ENCODE measurements at regions not wholly inside any gene's neighbourhood (a gene's known extent, or its start where the extent isn't known, plus 50 kb on each side); places are given as distances from the start of the nearest gene placed in this dataset.

- Histone ChIP-seq H3K9me3 (no peaks in the 10 kb centered on the region), H3K27ac (no peak overlapping the region), H3K36me3 (no peaks in the 10 kb centered on the region), H3K4me1 (no peaks in the 10 kb centered on the region), H3K4me3 (no peak overlapping the region), H3K27me3 (no peaks in the 10 kb centered on the region)
- DNase-seq = no peak
- TF ChIP-seq POLR2A (IDR thresholded peaks at IDR 0.05) = no peak
- no peak for TF ChIP-seq CTCF (IDR thresholded peaks at IDR 0.05)
Observed at GRCh38 chr3:176737480-176738110, 459.7 kb downstream of the TBL1XR1 start.

- H3K4me1 ChIP-seq = no peaks in the 10 kb centered on the region
- H3K4me3 ChIP-seq = no peak overlapping the region
- H3K36me3 ChIP-seq = no peaks in the 10 kb centered on the region
- no peaks in the 10 kb centered on the region for H3K27me3 ChIP-seq
- no peak overlapping the region for H3K27ac ChIP-seq
- H3K9me3 ChIP-seq = no peaks in the 10 kb centered on the region
- no peak for TF ChIP-seq CTCF (IDR thresholded peaks at IDR 0.05)
- no peak for TF ChIP-seq POLR2A (IDR thresholded peaks at IDR 0.05)
- DNase-seq = no peak
Observed at GRCh38 chr3:176734146-176734545, 463.1 kb downstream of the TBL1XR1 start.

GRCh38 chr3:176724394-176724759 is 472.9 kb downstream of the TBL1XR1 start:
- no peaks in the 10 kb centered on the region for H3K36me3 ChIP-seq
- no peaks in the 10 kb centered on the region for H3K4me1 ChIP-seq
- no peaks in the 10 kb centered on the region for H3K27me3 ChIP-seq
- H3K9me3 ChIP-seq = no peaks in the 10 kb centered on the region
- no peak for DNase-seq
- H3K27ac ChIP-seq = no peak overlapping the region
- TF ChIP-seq POLR2A (IDR thresholded peaks at IDR 0.05) (no peak), CTCF (IDR thresholded peaks at IDR 0.05) (no peak)
- H3K4me3 ChIP-seq = no peak overlapping the region

- TF ChIP-seq CTCF (IDR thresholded peaks at IDR 0.05) = no peak
- TF ChIP-seq POLR2A (IDR thresholded peaks at IDR 0.05) = no peak
- Histone ChIP-seq H3K9me3 (no peaks in the 10 kb centered on the region), H3K4me3 (no peak overlapping the region), H3K4me1 (no peaks in the 10 kb centered on the region), H3K27ac (no peak overlapping the region), H3K36me3 (no peaks in the 10 kb centered on the region), H3K27me3 (no peaks in the 10 kb centered on the region)
- no peak for DNase-seq
Observed at GRCh38 chr3:176723758-176724393, 473.4 kb downstream of the TBL1XR1 start.

GRCh38 chr3:176714034-176714433 is 483.2 kb downstream of the TBL1XR1 start:
- no peak for TF ChIP-seq CTCF (IDR thresholded peaks at IDR 0.05)
- no peak for TF ChIP-seq POLR2A (IDR thresholded peaks at IDR 0.05)

More at GRCh38 chr3:176714034-176714433, 483.2 kb downstream of the TBL1XR1 start:
- Histone ChIP-seq H3K27me3 (no peaks in the 10 kb centered on the region), H3K4me3 (no peak overlapping the region), H3K27ac (no peak overlapping the region), H3K9me3 (no peaks in the 10 kb centered on the region), H3K36me3 (no peaks in the 10 kb centered on the region), H3K4me1 (no peaks in the 10 kb centered on the region)
- DNase-seq = no peak

Measured in Peyer's patch (tissue), 4 donors.